Smooth muscle cell (in vitro differentiated cells): ENCODE measurements at regions not wholly inside any gene's neighbourhood (a gene's known extent, or its start where the extent isn't known, plus 50 kb on each side); places are given as distances from the start of the nearest gene placed in this dataset.

Source experiments
- DNase-seq: peaks from one replicate; lab custom pipeline; 2025; ENCODE audit not compliant: unreplicated experiment; lab: John Stamatoyannopoulos, UW
- H2AFZ ChIP-seq: fragments of 200-600 bp; sonication (generic); 2 replicates; pipeline ENCODE4 v1.6.0; 2016; ENCODE audit warnings: antibody characterized with exemption, low read depth, mild to moderate bottlenecking
- H3F3A ChIP-seq: fragments of 200-600 bp; sonication (generic); 2 replicates; pipeline ENCODE4 v1.6.0; 2017; ENCODE audit warnings: antibody characterized with exemption, low read depth
- H3K27ac ChIP-seq: fragments of 200-600 bp; sonication (generic); 2 replicates; pipeline ENCODE4 v1.5.1; 2016; ENCODE audit warnings: low read depth, mild to moderate bottlenecking
- H3K27me3 ChIP-seq: fragments of 200-600 bp; sonication (generic); 2 replicates; pipeline ENCODE4 v1.6.1; 2016; ENCODE audit warnings: low read depth, mild to moderate bottlenecking
- H3K36me3 ChIP-seq: fragments of 200-600 bp; sonication (generic); 2 replicates; pipeline ENCODE4 v1.5.1; 2016; ENCODE audit warnings: low read depth
- H3K4me1 ChIP-seq: fragments of 200-600 bp; sonication (generic); 2 replicates; pipeline ENCODE4 v1.5.1; 2016; ENCODE audit warnings: low read depth
- H3K4me2 ChIP-seq: fragments of 200-600 bp; sonication (generic); 2 replicates; pipeline ENCODE4 v1.6.0; 2016; ENCODE audit warnings: mild to moderate bottlenecking
- H3K4me3 ChIP-seq: fragments of 200-600 bp; sonication (generic); 2 replicates; pipeline ENCODE4 v1.5.1; 2016; ENCODE audit warnings: mild to moderate bottlenecking
- H3K79me2 ChIP-seq: fragments of 200-600 bp; sonication (generic); 2 replicates; pipeline ENCODE4 v1.6.0; 2016; ENCODE audit warnings: low read depth, mild to moderate bottlenecking
- H3K9ac ChIP-seq: fragments of 200-600 bp; sonication (generic); 2 replicates; pipeline ENCODE4 v1.6.0; 2016; ENCODE audit warnings: low read depth
- H3K9me3 ChIP-seq: fragments of 200-600 bp; sonication (generic); replicated peaks from 2 replicates; pipeline ENCODE4 v1.5.1; 2016; ENCODE audit warnings: low read depth
- H4K20me1 ChIP-seq: fragments of 200-600 bp; sonication (generic); 2 replicates; pipeline ENCODE4 v1.6.0; 2016; ENCODE audit warnings: low read depth
- WGBS: methylation state at CpG from one replicate; pipeline ENCODE4 v1.1.7; 2016; ENCODE audit warnings: low lambda C conversion rate; 5-methylcytosine and 5-hydroxymethylcytosine counted together
- TF ChIP-seq, protein P1 (sequence below): fragments of 200-600 bp; sonication (generic); IDR thresholded peaks from 2 replicates; pipeline ENCODE4 v1.5.1; 2017; ENCODE audit warnings: borderline replicate concordance, mild to moderate bottlenecking, antibody characterized with exemption; ENCODE audit not compliant: insufficient read depth, poor library complexity, severe bottlenecking

DNA sequence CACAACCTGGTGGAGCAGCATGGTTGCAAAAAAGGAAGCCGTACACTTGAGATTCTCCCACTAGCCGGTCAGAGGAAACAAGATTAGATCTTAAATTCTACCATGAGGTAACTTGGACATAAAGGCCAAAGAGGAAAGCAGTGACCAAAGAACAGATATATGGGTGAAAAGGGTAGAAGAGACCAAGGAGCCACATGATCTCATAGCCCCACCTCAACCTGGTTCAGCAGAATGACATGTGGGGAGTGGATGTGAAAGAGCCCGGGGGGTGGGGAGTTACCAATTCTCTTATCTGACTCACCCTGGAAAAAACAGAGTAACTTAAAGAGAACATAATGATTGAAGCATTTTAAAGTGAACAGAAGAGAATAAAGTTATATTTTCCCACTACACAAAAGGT is 683.0 kb downstream of the DSC3 start:
- no peak overlapping the region for H2AFZ ChIP-seq
- no peak overlapping the region for H3K4me2 ChIP-seq
- no peak for DNase-seq
- H3F3A ChIP-seq, result no peaks in the 10 kb centered on the region
- H3K27ac ChIP-seq, result peak overlapping the region; percentile 72
- TF ChIP-seq, protein P1, sequence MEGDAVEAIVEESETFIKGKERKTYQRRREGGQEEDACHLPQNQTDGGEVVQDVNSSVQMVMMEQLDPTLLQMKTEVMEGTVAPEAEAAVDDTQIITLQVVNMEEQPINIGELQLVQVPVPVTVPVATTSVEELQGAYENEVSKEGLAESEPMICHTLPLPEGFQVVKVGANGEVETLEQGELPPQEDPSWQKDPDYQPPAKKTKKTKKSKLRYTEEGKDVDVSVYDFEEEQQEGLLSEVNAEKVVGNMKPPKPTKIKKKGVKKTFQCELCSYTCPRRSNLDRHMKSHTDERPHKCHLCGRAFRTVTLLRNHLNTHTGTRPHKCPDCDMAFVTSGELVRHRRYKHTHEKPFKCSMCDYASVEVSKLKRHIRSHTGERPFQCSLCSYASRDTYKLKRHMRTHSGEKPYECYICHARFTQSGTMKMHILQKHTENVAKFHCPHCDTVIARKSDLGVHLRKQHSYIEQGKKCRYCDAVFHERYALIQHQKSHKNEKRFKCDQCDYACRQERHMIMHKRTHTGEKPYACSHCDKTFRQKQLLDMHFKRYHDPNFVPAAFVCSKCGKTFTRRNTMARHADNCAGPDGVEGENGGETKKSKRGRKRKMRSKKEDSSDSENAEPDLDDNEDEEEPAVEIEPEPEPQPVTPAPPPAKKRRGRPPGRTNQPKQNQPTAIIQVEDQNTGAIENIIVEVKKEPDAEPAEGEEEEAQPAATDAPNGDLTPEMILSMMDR, result no peak
- H3K4me1 ChIP-seq, result no peaks in the 10 kb centered on the region
- no peaks in the 10 kb centered on the region for H3K79me2 ChIP-seq
- no peaks in the 10 kb centered on the region for H3K27me3 ChIP-seq
- H4K20me1 ChIP-seq, result no peaks in the 10 kb centered on the region
- no peak overlapping the region for H3K4me3 ChIP-seq
- WGBS, result 81% methylated on average over 3 of the region's 3 CpGs
- H3K9me3 ChIP-seq, result no peaks in the 10 kb centered on the region
- H3K9ac ChIP-seq, result peak overlapping the region; percentile 17
- H3K36me3 ChIP-seq, result no peaks in the 10 kb centered on the region

DNA sequence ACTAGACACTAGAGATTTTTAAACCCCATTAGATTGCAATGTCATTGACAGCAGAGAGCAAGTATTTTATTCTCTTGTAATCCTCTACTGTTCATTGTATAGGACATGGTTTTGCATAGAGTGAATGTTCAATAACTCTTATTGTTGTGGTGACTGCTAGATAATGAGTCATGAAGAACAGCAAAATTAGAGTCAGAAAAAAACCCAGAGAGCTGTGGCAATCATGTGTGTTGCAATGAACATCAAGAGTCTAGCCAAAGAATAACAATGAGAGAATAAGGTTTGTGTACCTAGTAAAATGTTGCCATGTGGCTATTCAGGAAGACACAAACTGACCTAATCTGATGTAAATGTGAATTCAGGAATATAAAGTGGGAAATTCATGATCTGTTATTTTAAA is 684.0 kb downstream of the DSC3 start:
- H3K79me2 ChIP-seq, result no peaks in the 10 kb centered on the region
- no peaks in the 10 kb centered on the region for H4K20me1 ChIP-seq
- H2AFZ ChIP-seq, result no peak overlapping the region
- no peak for DNase-seq
- TF ChIP-seq, protein P1, result no peak
- no peaks in the 10 kb centered on the region for H3K9me3 ChIP-seq
- H3K27ac ChIP-seq, result peak overlapping the region; percentile 72
- no peaks in the 10 kb centered on the region for H3K36me3 ChIP-seq
- H3K27me3 ChIP-seq, result no peaks in the 10 kb centered on the region
- no peaks in the 10 kb centered on the region for H3K4me1 ChIP-seq
- no peak overlapping the region for H3K4me2 ChIP-seq
- H3F3A ChIP-seq, result no peaks in the 10 kb centered on the region
- H3K9ac ChIP-seq, result peak overlapping the region; percentile 17
- no peak overlapping the region for H3K4me3 ChIP-seq

DNA sequence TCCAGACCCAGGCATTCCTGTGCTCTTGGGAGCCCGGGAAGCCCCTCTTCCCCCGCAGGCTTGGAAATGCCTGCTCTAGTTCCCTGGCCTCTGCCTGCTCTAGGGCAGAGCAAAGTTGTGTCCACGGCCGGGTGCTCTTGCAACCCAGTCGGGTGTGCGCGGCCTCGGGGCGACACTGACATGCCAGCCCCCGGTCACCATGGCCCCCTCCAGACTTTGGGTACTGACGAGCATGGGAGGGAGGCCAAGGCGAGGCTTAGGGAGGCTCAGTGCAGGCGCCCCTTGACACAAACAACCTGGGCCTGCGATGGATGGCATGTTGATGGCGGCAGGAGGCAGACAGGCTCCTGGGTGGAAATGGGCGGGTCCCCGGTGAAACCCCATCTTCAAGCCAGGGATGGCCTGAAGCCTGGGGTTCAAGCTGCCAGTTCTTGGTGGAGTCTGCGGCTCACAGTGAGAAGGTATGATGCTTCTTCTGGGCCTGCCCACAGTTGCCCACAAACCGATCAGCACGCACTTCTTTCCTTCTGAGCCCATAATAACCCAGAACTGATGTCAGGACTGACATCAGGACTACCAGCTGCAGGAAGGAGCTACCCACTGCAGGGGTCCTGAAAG is 689.9 kb downstream of the DSC3 start:
- TF ChIP-seq, protein P1, result no peak
- 94% methylated on average over 20 of the region's 20 CpGs for WGBS
- H3K9ac ChIP-seq, result no peak overlapping the region
- DNase-seq, result no peak
- H3K4me3 ChIP-seq, result no peak overlapping the region
- no peaks in the 10 kb centered on the region for H3K36me3 ChIP-seq
- no peaks in the 10 kb centered on the region for H3K9me3 ChIP-seq
- no peaks in the 10 kb centered on the region for H3K79me2 ChIP-seq
- H3F3A ChIP-seq, result no peaks in the 10 kb centered on the region
- H3K4me2 ChIP-seq, result no peak overlapping the region
- no peaks in the 10 kb centered on the region for H3K4me1 ChIP-seq
- H3K27ac ChIP-seq, result no peak overlapping the region
- H4K20me1 ChIP-seq, result no peaks in the 10 kb centered on the region
- H3K27me3 ChIP-seq, result no peaks in the 10 kb centered on the region
- H2AFZ ChIP-seq, result no peak overlapping the region

DNA sequence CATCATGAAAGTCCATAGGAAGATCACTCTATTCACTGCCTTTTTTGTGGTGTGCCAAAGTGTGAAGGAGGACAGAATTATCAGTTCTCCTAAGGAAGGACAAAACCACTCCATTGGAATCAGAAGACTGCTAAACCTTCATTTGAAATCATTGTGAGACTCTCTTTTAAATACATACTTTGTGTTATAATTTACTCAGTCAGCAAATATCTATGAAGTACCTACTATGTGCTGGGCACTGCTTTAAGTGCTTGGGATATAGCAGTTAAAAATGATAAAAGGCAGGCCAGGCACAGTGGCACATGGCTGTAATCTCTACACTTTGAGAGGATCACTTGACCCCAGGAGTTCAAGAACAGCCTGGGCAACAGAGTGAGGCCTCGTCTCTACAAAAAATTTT is 692.3 kb downstream of the DSC3 start:
- Histone ChIP-seq H2AFZ (no peak overlapping the region), H3K9ac (no peak overlapping the region), H3K36me3 (no peaks in the 10 kb centered on the region), H3K4me3 (no peak overlapping the region), H3K9me3 (no peaks in the 10 kb centered on the region), H4K20me1 (no peaks in the 10 kb centered on the region), H3K27me3 (no peaks in the 10 kb centered on the region), H3F3A (no peaks in the 10 kb centered on the region), H3K79me2 (no peaks in the 10 kb centered on the region), H3K4me2 (no peak overlapping the region), H3K27ac (no peak overlapping the region), H3K4me1 (no peaks in the 10 kb centered on the region)
- DNase-seq, result no peak
- TF ChIP-seq, protein P1, result no peak
- 86% methylated on average over 1 of the region's 1 CpG for WGBS
